ENCODE measurements at regions not wholly inside any gene's neighbourhood (a gene's known extent, or its start where the extent isn't known, plus 50 kb on each side); places are given as distances from the start of the nearest gene placed in this dataset.

DNA sequence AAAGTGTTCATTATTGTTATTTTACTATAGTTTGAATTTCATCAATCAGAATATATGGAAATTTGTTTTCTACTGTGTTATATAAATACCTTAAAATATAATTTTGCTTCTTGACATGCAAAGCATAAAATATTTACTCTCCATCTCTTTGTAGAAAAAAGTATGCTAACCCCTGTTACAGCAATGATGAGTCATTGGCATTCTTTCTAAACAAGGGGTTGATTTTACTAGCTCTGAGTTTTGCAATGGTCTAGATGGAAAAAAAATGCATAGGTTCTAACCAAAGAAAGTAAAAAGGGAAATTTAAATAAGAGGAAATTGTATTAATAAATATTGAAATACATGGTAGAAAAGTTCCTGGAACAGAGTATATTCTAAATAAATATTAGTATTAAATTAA, 990.2 kb upstream of the ATXN7L3B start:
- TF ChIP-seq EZH2phosphoT487 (IDR thresholded peaks at IDR 0.05; ENCODE audit: insufficient read depth, low read depth) (no peak), EZH2 (IDR thresholded peaks at IDR 0.05; ENCODE audit: insufficient read depth, poor library complexity, severe bottlenecking) (no peak)

All from GM23248 (cell line).